ENCODE measurements at regions not wholly inside any gene's neighbourhood (a gene's known extent, or its start where the extent isn't known, plus 50 kb on each side); places are given as distances from the start of the nearest gene placed in this dataset.

- Histone ChIP-seq H3K4me1 (no peaks in the 10 kb centered on the region), H3K27ac (no peak overlapping the region), H3K27me3 (peaks cover 2 to 51% (median 14%) of the 10 kb centered on the region in 9 donors), H3K4me3 (no peak overlapping the region), H3K9me3 (no peaks in the 10 kb centered on the region), H3K36me3 (no peaks in the 10 kb centered on the region)
- intact Hi-C loops (cut with DNase I) = no loop called here
- TF ChIP-seq CTCF (IDR thresholded peaks at IDR 0.05) = no peak
- TF ChIP-seq POLR2A (IDR thresholded peaks at IDR 0.05) = no peak
- ATAC-seq (no peak), DNase-seq (no peak)
- WGBS, 4 donors = 78 to 84% (median 81%) methylated on average over 19 to 31 of the region's 31 CpGs
These were observed 331.8 kb upstream of the SFSWAP start for GRCh38 chr12:131378861-131379665.

GRCh38 chr12:131379738-131380137 is 331.2 kb upstream of the SFSWAP start:
- ATAC-seq = no peak
- DNase-seq = no peak
- Histone ChIP-seq H3K27ac (no peak overlapping the region), H3K4me3 (no peak overlapping the region), H3K4me1 (no peaks in the 10 kb centered on the region), H3K36me3 (no peaks in the 10 kb centered on the region), H3K27me3 (peaks cover 3 to 52% (median 14%) of the 10 kb centered on the region in 9 donors), H3K9me3 (no peaks in the 10 kb centered on the region)
- intact Hi-C loops (cut with DNase I) = no loop called here
- no peak for TF ChIP-seq CTCF (IDR thresholded peaks at IDR 0.05)
- no peak for TF ChIP-seq POLR2A (IDR thresholded peaks at IDR 0.05)
- 58 to 66% (median 63%) methylated on average over 12 of the region's 12 CpGs for WGBS, 4 donors

GRCh38 chr12:131380220-131380964 is 330.5 kb upstream of the SFSWAP start:
- Histone ChIP-seq H3K4me3 (no peak overlapping the region), H3K9me3 (no peaks in the 10 kb centered on the region), H3K4me1 (no peaks in the 10 kb centered on the region), H3K27ac (no peak overlapping the region), H3K36me3 (no peaks in the 10 kb centered on the region), H3K27me3 (peaks cover 3 to 56% (median 14%) of the 10 kb centered on the region in 9 donors)
- WGBS, 4 donors = 67 to 72% (median 69%) methylated on average over 28 of the region's 28 CpGs
- ATAC-seq (no peak), DNase-seq (no peak)
- TF ChIP-seq CTCF (IDR thresholded peaks at IDR 0.05) (no peak), POLR2A (IDR thresholded peaks at IDR 0.05) (no peak)
- intact Hi-C loops (cut with DNase I) = no loop called here

DNA sequence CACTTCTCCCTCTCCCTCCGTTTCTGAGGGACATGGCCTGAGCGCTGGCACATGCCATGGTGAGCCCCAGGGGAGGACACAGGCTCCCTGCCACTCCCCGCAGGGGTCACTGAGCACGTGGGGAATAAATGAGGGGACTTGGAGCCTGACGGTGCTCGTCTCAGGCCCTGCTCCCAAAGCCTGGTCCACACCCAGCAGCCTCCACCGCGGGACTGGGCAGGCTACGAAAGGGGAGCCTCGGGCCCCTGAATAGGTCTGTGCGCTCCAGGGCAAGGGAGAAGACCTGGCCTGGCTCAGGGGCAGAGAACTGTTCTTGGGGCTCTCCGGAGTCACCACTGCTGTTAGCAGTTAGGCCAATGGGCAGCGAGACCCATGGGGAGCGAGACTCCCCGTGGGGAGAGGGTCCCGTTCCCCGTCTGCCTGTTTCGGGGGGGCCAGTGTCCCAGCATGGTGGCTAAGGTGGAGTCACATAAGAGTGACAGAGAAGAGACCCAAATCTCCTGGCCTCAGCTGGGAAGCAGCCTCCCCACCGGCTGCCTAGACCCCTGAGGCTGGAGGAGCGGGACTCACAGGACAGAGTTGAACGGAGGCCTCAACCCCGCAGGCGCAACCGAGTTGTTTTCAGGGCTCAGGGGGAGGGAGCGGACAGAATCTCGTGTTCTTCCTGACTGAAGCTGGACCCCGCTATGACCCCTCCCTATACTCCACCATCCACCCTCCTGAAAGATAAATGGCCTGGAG is 329.8 kb upstream of the SFSWAP start:
- no peaks in the 10 kb centered on the region for H3K36me3 ChIP-seq
- intact Hi-C loops (cut with DNase I) = no loop called here
- H3K9me3 ChIP-seq = no peaks in the 10 kb centered on the region
- WGBS, 4 donors = 39 to 52% (median 45%) methylated on average over 22 to 27 of the region's 27 CpGs
- DNase-seq (no peak), ATAC-seq (peak in 1 of 4 donors; percentile 17)
- no peak for TF ChIP-seq POLR2A (IDR thresholded peaks at IDR 0.05)
- TF ChIP-seq CTCF (IDR thresholded peaks at IDR 0.05) = no peak
- H3K27me3 ChIP-seq = peaks cover 3 to 62% (median 14%) of the 10 kb centered on the region in 9 donors
- no peaks in the 10 kb centered on the region for H3K4me1 ChIP-seq
- H3K27ac ChIP-seq = no peak overlapping the region
- no peak overlapping the region for H3K4me3 ChIP-seq
